Esophagus muscularis mucosa (tissue), 4 donors: ENCODE measurements at regions not wholly inside any gene's neighbourhood (a gene's known extent, or its start where the extent isn't known, plus 50 kb on each side); places are given as distances from the start of the nearest gene placed in this dataset.

Experiments used
- DNase-seq: peaks from one replicate; pipeline ENCODE4 v3.0.0-alpha.2; 2017; ENCODE audit errors: extremely low spot score
- H3K27ac ChIP-seq, 4 donors: fragments of 200-600 bp; sonication (generic); replicated peaks in 1 of 4; 1 replicate in 3 of 4; 2 replicates in 1 of 4; pipeline ENCODE4 v1.5.1; 2016 to 2019; ENCODE audit warnings: mild to moderate bottlenecking in 1 of 4
- H3K27me3 ChIP-seq, 4 donors: fragments of 200-600 bp; sonication (generic); one replicate each; pipeline versions ENCODE4 v1.5.1 to v1.6.0; 2016 to 2019
- H3K36me3 ChIP-seq, 4 donors: fragments of 200-600 bp; sonication (generic); one replicate each; pipeline ENCODE4 v1.5.1; 2016 to 2019
- H3K4me1 ChIP-seq, 4 donors: fragments of 200-600 bp; sonication (generic); one replicate each; pipeline ENCODE4 v1.5.1; 2016 to 2019
- H3K4me3 ChIP-seq, 4 donors: fragments of 200-600 bp; sonication (generic); 1 replicate in 2 of 4; 2 replicates in 2 of 4; pipeline ENCODE4 v1.5.1; 2016 to 2019; ENCODE audit warnings: mild to moderate bottlenecking in 4 of 4, moderate library complexity in 1 of 4
- H3K9me3 ChIP-seq, 4 donors: fragments of 200-600 bp; sonication (generic); 1 replicate in 3 of 4; 2 replicates in 1 of 4; pipeline ENCODE4 v1.5.1; 2016 to 2019
- EP300 ChIP-seq: sonication (generic); formaldehyde crosslinking; IDR thresholded peaks from one replicate; pipeline ENCODE4 v1.6.1; 2017; ENCODE audit warnings: antibody characterized with exemption
- POLR2A ChIP-seq: fragments of 450-650 bp; IDR thresholded peaks from one replicate; pipeline ENCODE4 v1.6.1; 2017; ENCODE audit warnings: antibody characterized with exemption, moderate library complexity, mild to moderate bottlenecking, low read depth
- POLR2AphosphoS5 ChIP-seq, 2 donors: sonication (generic); formaldehyde crosslinking; IDR thresholded peaks; one replicate each; pipeline ENCODE4 v1.6.1; 2017; ENCODE audit warnings: antibody characterized with exemption in 2 of 2
- WGBS: methylation state at CpG from one replicate; pipeline ENCODE4 v1.1.5; 2018; 5-methylcytosine and 5-hydroxymethylcytosine counted together
- intact Hi-C: fragments of 100-400 bp; cut with DNase I; formaldehyde crosslinking; loops from one replicate; pipeline ENCODE4 v1.15.1; 2023
- TF ChIP-seq, protein P1 (sequence below), 3 experiments: fragments of 200-600 bp in 2 of 3; fragments of 450-650 bp in 1 of 3; sonication (generic) in 2 of 3; IDR thresholded peaks; one replicate each; pipeline ENCODE4 v1.5.1; 2017 to 2019; ENCODE audit warnings: antibody characterized with exemption in 3 of 3, mild to moderate bottlenecking in 2 of 3, moderate library complexity in 1 of 3

DNA sequence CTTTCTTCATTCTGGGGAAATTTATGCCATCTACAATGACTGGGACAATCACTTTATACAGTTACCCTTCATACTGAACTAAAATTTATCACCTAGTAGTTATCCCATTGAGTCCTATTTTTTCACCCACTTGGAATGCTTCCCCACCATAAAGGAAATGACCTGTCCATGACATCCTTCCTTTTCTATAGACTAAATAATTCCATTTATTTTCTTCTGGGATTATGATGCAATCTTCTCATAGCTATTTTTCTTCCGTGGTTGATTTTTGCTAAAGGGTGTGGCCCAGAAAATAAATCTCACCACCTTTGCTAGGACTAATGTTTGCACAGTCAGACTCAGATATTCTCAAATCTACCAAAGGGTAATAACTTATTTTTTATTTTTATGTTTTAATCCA is 186.1 kb upstream of the NRXN1 start:
- H3K27ac ChIP-seq = no peak overlapping the region
- intact Hi-C loops = no loop called here
- no peak for DNase-seq
- no peaks in the 10 kb centered on the region for H3K9me3 ChIP-seq
- no peak overlapping the region for H3K4me3 ChIP-seq
- 76% methylated on average over 1 of the region's 1 CpG for WGBS
- no peak for TF ChIP-seq POLR2A
- TF ChIP-seq, protein P1, sequence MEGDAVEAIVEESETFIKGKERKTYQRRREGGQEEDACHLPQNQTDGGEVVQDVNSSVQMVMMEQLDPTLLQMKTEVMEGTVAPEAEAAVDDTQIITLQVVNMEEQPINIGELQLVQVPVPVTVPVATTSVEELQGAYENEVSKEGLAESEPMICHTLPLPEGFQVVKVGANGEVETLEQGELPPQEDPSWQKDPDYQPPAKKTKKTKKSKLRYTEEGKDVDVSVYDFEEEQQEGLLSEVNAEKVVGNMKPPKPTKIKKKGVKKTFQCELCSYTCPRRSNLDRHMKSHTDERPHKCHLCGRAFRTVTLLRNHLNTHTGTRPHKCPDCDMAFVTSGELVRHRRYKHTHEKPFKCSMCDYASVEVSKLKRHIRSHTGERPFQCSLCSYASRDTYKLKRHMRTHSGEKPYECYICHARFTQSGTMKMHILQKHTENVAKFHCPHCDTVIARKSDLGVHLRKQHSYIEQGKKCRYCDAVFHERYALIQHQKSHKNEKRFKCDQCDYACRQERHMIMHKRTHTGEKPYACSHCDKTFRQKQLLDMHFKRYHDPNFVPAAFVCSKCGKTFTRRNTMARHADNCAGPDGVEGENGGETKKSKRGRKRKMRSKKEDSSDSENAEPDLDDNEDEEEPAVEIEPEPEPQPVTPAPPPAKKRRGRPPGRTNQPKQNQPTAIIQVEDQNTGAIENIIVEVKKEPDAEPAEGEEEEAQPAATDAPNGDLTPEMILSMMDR (IDR thresholded peaks at IDR 0.05) = no peak
- no peak for TF ChIP-seq EP300
- no peak for TF ChIP-seq POLR2AphosphoS5 (IDR thresholded peaks at IDR 0.05)
- H3K36me3 ChIP-seq = no peaks in the 10 kb centered on the region
- H3K27me3 ChIP-seq = no peaks in the 10 kb centered on the region
- H3K4me1 ChIP-seq = no peaks in the 10 kb centered on the region

DNA sequence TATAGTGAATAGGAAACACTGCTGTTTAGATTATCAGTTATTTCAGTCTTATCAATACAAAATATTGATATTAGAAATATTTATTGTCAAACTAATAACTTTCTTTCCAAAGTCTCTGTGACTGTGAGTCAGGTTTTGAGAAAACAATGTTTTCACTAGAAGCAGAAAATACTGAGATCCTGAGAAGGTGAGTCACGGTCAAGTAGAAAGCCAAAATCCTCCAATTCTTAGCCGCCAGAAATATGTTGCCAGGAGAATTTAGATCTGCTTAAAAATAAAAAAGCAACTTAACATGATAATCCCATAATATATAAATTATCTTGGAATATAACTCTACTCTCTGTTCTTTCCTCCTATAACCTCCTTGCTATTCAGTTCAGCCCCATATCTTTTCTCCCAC is 181.9 kb upstream of the NRXN1 start:
- Histone ChIP-seq H3K4me3 (no peak overlapping the region), H3K4me1 (no peaks in the 10 kb centered on the region), H3K9me3 (no peaks in the 10 kb centered on the region), H3K36me3 (no peaks in the 10 kb centered on the region), H3K27me3 (no peaks in the 10 kb centered on the region), H3K27ac (no peak overlapping the region)
- intact Hi-C loops = no loop called here
- no peak for DNase-seq
- WGBS = 96% methylated on average over 2 of the region's 2 CpGs
- TF ChIP-seq, protein P1 (IDR thresholded peaks at IDR 0.05) = no peak
- TF ChIP-seq EP300 (no peak), POLR2AphosphoS5 (IDR thresholded peaks at IDR 0.05) (no peak), POLR2A (no peak)

GRCh38 chr2:51212374-51212773 is 180.4 kb upstream of the NRXN1 start:
- 88% methylated on average over 1 of the region's 1 CpG for WGBS
- no peaks in the 10 kb centered on the region for H3K27me3 ChIP-seq
- no peak overlapping the region for H3K27ac ChIP-seq
- intact Hi-C loops = no loop called here
- H3K36me3 ChIP-seq = no peaks in the 10 kb centered on the region
- TF ChIP-seq, protein P1 (IDR thresholded peaks at IDR 0.05) = no peak
- TF ChIP-seq POLR2AphosphoS5 (IDR thresholded peaks at IDR 0.05) = no peak
- TF ChIP-seq POLR2A = no peak
- H3K9me3 ChIP-seq = no peaks in the 10 kb centered on the region
- H3K4me3 ChIP-seq = no peak overlapping the region
- no peaks in the 10 kb centered on the region for H3K4me1 ChIP-seq
- no peak for DNase-seq

- Histone ChIP-seq H3K4me3 (no peak overlapping the region), H3K27ac (no peak overlapping the region), H3K9me3 (no peaks in the 10 kb centered on the region), H3K27me3 (no peaks in the 10 kb centered on the region), H3K4me1 (no peaks in the 10 kb centered on the region), H3K36me3 (no peaks in the 10 kb centered on the region)
- no peak for DNase-seq
- 60% methylated on average over 1 of the region's 1 CpG for WGBS
- TF ChIP-seq, protein P1 (IDR thresholded peaks at IDR 0.05) = no peak
- TF ChIP-seq POLR2AphosphoS5 (IDR thresholded peaks at IDR 0.05) (no peak), EP300 (no peak), POLR2A (no peak)
- intact Hi-C loops = no loop called here
Measured at GRCh38 chr2:51208521-51208920, 176.6 kb upstream of the NRXN1 start.

- Histone ChIP-seq H3K4me1 (no peaks in the 10 kb centered on the region), H3K4me3 (no peak overlapping the region), H3K27me3 (no peaks in the 10 kb centered on the region), H3K9me3 (no peaks in the 10 kb centered on the region), H3K36me3 (no peaks in the 10 kb centered on the region), H3K27ac (no peak overlapping the region)
- TF ChIP-seq, protein P1 (IDR thresholded peaks at IDR 0.05) = no peak
- TF ChIP-seq EP300 (no peak), POLR2A (no peak), POLR2AphosphoS5 (IDR thresholded peaks at IDR 0.05) (no peak)
- intact Hi-C loops = no loop called here
- DNase-seq = no peak
Measured at GRCh38 chr2:51201295-51201694, 169.4 kb upstream of the NRXN1 start.
